Brain microvascular endothelial cell (primary cell): ENCODE measurements at regions not wholly inside any gene's neighbourhood (a gene's known extent, or its start where the extent isn't known, plus 50 kb on each side); places are given as distances from the start of the nearest gene placed in this dataset.

Source experiments
- DNase-seq: peaks from one replicate; pipeline ENCODE4 v3.0.0-alpha.2; 2020
- H3K27ac ChIP-seq: fragments of 250-450 bp; sonication (Bioruptor Pico); 2 replicates; pipeline ENCODE4 v1.5.1; 2020; ENCODE audit warnings: mild to moderate bottlenecking, moderate library complexity
- H3K27me3 ChIP-seq: fragments of 250-450 bp; sonication (Bioruptor Pico); replicated peaks from 2 replicates; pipeline ENCODE4 v1.5.1; 2020; ENCODE audit warnings: mild to moderate bottlenecking
- H3K36me3 ChIP-seq: fragments of 250-450 bp; sonication (Bioruptor Pico); replicated peaks from 2 replicates; pipeline ENCODE4 v1.5.1; 2020; ENCODE audit warnings: mild to moderate bottlenecking
- H3K4me3 ChIP-seq: 2 replicates; pipeline ENCODE4 v1.5.1; 2011; ENCODE audit warnings: low read depth, mild to moderate bottlenecking, control low read depth, low read length, moderate library complexity
- in situ Hi-C: cut with HindIII; loops from 2 replicates; pipeline ENCODE4 v1.10.0; 2017; ENCODE audit warnings: low sequenced_read_pairs, low pct_ligation_motif_present
- TF ChIP-seq, protein P1 (sequence below): IDR thresholded peaks from 2 replicates; pipeline ENCODE4 v1.5.1; 2011; ENCODE audit warnings: low read depth, mild to moderate bottlenecking, moderate library complexity, low read length, control low read depth, inconsistent platforms; ENCODE audit errors: missing control alignments

DNA sequence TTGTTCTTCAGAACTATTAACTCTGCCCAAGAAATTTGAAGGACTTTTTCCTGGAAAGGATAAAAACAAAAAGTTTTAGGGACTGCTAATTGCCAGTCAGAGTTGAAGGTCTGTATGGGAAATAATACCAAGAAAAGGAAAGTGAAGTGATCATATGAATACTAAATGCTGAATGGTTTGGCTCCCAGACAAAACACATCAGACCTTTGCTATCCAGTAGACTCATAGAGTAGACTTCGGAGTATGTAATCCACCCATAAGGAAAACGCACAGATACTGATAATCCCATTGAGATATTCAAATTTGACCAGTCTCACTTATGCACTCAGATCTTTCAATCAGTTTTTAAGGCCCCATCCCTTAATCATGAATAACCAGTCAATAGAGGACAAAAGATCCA is 319.0 kb upstream of the PTGER4 start:
- H3K27ac ChIP-seq = no peak overlapping the region

DNA sequence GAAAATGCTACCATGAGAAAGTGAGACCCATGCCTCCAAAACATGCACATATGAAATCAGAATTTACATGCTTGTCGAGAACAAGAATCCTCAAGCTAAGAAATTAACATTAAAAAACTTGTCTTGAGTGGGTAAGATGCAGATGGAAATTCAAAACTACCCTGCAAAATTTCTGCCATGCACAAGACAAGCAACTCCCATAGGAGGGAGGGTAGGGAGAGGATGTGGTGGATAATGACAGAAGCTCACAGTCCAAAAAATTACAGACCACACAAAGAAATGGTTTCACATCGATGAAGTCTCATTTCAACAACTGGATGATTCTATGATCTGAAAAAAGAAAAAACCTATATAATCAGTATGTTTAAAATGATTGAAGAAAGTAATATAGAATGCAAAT is 319.9 kb upstream of the PTGER4 start:
- Histone ChIP-seq H3K27me3 (no peaks in the 10 kb centered on the region), H3K36me3 (no peaks in the 10 kb centered on the region), H3K4me3 (no peak overlapping the region), H3K27ac (no peak overlapping the region)
- no peak for DNase-seq
- in situ Hi-C loops = no loop called here
- TF ChIP-seq, protein P1, sequence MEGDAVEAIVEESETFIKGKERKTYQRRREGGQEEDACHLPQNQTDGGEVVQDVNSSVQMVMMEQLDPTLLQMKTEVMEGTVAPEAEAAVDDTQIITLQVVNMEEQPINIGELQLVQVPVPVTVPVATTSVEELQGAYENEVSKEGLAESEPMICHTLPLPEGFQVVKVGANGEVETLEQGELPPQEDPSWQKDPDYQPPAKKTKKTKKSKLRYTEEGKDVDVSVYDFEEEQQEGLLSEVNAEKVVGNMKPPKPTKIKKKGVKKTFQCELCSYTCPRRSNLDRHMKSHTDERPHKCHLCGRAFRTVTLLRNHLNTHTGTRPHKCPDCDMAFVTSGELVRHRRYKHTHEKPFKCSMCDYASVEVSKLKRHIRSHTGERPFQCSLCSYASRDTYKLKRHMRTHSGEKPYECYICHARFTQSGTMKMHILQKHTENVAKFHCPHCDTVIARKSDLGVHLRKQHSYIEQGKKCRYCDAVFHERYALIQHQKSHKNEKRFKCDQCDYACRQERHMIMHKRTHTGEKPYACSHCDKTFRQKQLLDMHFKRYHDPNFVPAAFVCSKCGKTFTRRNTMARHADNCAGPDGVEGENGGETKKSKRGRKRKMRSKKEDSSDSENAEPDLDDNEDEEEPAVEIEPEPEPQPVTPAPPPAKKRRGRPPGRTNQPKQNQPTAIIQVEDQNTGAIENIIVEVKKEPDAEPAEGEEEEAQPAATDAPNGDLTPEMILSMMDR = no peak

More for the DNA sequence above, 319.0 kb upstream of the PTGER4 start:
- no peak for DNase-seq
- Histone ChIP-seq H3K4me3 (no peak overlapping the region), H3K36me3 (no peaks in the 10 kb centered on the region), H3K27me3 (no peaks in the 10 kb centered on the region)
- TF ChIP-seq, protein P1 = no peak
- in situ Hi-C loops = no loop called here

DNA sequence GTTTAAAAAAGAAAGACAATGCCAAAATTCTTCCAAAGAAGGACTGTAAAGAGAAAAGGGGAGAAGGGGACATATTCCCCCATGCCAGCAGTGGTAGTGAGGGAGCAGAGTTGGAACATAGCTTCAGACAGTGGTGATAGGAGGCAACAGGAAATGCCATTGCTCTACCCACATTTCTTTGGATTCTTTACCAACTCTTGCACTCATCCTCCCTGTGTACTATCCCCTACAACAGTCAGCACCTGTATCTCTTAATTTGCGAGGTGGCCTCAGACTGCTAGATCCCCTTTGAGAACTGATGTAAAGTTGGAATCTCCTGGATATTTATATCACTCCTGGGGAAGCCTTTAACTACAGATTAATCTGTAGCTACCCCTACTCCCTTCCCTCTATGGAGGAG is 320.6 kb upstream of the PTGER4 start:
- in situ Hi-C loops = no loop called here
- Histone ChIP-seq H3K27ac (no peak overlapping the region), H3K36me3 (no peaks in the 10 kb centered on the region), H3K27me3 (no peaks in the 10 kb centered on the region), H3K4me3 (no peak overlapping the region)
- TF ChIP-seq, protein P1 = no peak
- DNase-seq = no peak

DNA sequence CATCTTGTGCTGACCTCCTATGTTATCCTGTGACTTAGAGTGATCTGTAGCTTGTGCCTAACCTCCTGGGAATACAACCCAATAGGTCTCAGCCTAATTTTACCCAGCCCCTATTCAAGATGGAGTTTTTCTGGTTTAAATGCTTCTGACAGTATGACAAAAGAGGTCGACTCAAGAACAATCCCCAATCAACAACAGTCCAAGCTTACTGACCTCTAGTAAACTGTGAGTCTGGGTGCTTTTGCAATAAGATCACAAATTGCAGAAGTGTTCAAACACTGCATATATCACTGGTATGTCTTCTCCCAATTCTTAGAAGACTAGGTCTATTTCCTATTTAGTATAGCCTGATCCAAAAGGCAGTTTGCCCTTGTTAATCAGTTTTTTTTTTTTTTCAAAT is 323.5 kb upstream of the PTGER4 start:
- Histone ChIP-seq H3K36me3 (no peaks in the 10 kb centered on the region), H3K4me3 (no peak overlapping the region), H3K27me3 (no peaks in the 10 kb centered on the region), H3K27ac (no peak overlapping the region)
- no peak for DNase-seq
- TF ChIP-seq, protein P1 = no peak
- in situ Hi-C loops = no loop called here

DNA sequence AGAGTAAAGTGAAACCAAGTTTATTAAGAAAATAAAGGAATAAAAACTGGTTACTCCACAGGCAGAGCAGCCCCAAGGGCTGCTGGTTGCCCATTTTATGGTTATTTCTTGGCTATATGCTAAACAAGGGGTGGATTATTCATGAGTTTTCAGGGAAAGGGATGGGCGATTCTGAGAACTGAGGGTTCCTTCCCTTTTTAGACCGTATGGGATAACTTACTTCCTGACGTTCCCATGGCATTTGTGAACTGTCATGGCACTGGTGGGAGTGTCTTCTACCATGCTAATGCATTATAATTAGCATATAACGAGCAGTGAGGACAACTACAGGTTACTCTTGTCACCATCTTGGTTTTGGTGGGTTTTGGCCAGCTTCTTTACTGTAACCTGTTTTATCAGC is 323.9 kb upstream of the PTGER4 start:
- H3K27me3 ChIP-seq = no peaks in the 10 kb centered on the region
- H3K4me3 ChIP-seq = no peak overlapping the region
- no peak for DNase-seq
- H3K36me3 ChIP-seq = no peaks in the 10 kb centered on the region
- TF ChIP-seq, protein P1 = no peak
- in situ Hi-C loops = no loop called here
- no peak overlapping the region for H3K27ac ChIP-seq

DNA sequence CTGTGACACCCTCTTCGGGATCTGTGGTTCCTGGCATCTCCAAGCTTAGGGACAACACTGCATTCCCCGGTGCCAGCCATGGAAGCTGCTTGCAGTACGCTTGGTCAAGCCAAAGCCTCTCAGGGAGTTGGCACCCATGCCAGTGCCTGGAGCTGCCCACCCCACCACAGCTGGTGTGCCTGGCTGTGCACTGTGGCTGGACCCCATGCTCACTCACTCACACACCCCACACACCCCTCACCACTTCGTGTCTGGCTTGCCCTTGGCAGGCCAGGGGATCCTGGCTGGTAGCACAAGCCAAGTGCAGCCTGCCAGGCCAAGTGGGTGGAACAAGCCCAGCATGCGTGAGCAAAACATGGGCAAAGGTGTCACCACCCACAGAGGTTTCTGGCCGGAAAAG is 324.5 kb upstream of the PTGER4 start:
- TF ChIP-seq, protein P1 = no peak
- in situ Hi-C loops = no loop called here
- DNase-seq = no peak
- Histone ChIP-seq H3K27me3 (no peaks in the 10 kb centered on the region), H3K4me3 (no peak overlapping the region), H3K27ac (no peak overlapping the region), H3K36me3 (no peaks in the 10 kb centered on the region)
